ENCODE measurements at regions not wholly inside any gene's neighbourhood (a gene's known extent, or its start where the extent isn't known, plus 50 kb on each side); places are given as distances from the start of the nearest gene placed in this dataset.

DNA sequence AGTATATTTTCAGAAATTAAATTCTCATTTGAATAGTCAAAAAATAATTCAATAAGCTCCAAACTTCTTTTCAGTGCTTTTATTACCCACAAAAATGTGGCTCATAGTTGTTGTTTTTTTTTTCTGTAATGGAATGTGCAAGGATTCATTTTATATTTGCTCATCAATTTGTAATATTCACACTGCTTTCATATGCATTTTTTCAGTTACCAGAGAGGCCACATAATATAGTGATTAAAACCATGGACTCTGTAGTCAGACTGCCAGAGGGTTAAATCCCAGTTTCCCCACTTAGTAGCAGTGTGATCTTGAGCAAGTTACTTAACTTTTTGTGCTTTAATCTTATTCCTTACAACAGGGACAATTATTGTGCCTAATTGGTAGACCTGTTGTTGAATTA, 64.5 kb downstream of the FAM9B start:
- no peak for TF ChIP-seq CTCF (IDR thresholded peaks at IDR 0.05)
- no peak for TF ChIP-seq POLR2A (IDR thresholded peaks at IDR 0.05)

All from Peyer's patch (tissue), 4 donors.